ENCODE measurements at regions not wholly inside any gene's neighbourhood (a gene's known extent, or its start where the extent isn't known, plus 50 kb on each side); places are given as distances from the start of the nearest gene placed in this dataset.

DNA sequence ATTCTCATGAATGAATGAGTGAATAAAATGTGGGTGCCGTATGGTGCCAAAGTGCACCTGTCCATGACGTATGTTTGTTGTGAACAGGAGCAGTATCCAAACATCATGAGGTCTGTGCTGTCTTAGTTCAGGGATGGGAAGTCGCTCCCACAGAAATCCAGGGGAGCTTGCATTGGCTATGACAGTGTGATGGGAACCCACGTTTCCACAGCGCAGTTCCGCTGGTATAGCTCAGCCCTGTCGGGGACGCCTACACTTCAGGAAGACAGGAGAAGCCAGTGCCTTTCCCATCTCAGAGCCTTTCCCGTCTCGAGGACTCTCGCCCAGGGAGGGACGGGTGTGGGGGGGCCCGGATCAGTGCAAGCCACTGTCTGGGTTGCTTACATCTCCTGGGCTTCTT lies 69.8 kb downstream of the DACT2 start:
- TF ChIP-seq EP300 (IDR thresholded peaks at IDR 0.05) (no peak), POLR2A (IDR thresholded peaks at IDR 0.05) (no peak)

All from stomach (tissue), 4 donors.